Activated naive CD4-positive, alpha-beta T cell treated with anti-CD3 and anti-CD28 coated beads, Interleukin-2, amount 50 U/mL, for 24 hours (primary cell): ENCODE measurements at regions not wholly inside any gene's neighbourhood (a gene's known extent, or its start where the extent isn't known, plus 50 kb on each side); places are given as distances from the start of the nearest gene placed in this dataset.
"Not testable (repeated sequence)": the region's sequence is repeated elsewhere in the genome, so short reads cannot be mapped to it uniquely, and the experiment has no call there.

Experiments
- H3K27ac Mint-ChIP-seq: one replicate; pipeline ENCODE4 v1.8.0; 2021; ENCODE audit warnings: mild to moderate bottlenecking, mixed read lengths
- H3K27me3 Mint-ChIP-seq: one replicate; pipeline ENCODE4 v1.8.0; 2021; ENCODE audit warnings: mixed read lengths
- H3K36me3 Mint-ChIP-seq: one replicate; pipeline ENCODE4 v1.8.0; 2021; ENCODE audit warnings: mixed read lengths
- H3K4me1 Mint-ChIP-seq: one replicate; pipeline ENCODE4 v1.8.0; 2021; ENCODE audit warnings: mixed read lengths
- H3K4me3 Mint-ChIP-seq: one replicate; pipeline ENCODE4 v1.8.0; 2021; ENCODE audit warnings: mild to moderate bottlenecking, mixed read lengths
- H3K9me3 Mint-ChIP-seq: one replicate; pipeline ENCODE4 v1.8.0; 2021; ENCODE audit warnings: mixed read lengths

DNA sequence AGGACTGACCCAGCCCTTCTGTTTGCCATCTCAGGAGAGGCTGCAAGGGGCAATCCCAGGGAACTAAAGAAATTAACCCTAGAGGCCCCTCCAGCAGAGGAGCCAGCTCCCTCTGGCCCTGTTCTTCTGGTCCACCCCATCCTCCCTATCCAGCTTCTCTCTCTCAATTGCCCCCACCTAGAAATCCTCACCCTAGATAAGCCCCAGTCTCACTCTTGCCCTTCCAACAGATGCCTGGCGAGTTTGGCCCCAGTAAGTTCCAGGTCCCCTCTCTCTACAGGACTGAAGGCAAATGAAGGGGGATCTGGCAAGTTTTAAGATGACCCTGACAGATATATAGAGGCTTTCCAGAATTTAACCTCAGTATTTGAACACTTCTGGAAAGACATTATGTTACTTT, 134.0 kb downstream of the THBS2 start:
- no peak overlapping the region for H3K4me3 Mint-ChIP-seq
- no peaks in the 10 kb centered on the region for H3K36me3 Mint-ChIP-seq
- H3K27ac Mint-ChIP-seq: no peak overlapping the region
- H3K9me3 Mint-ChIP-seq: no peaks in the 10 kb centered on the region
- peaks cover 1% of the 10 kb centered on the region for H3K27me3 Mint-ChIP-seq
- H3K4me1 Mint-ChIP-seq: no peaks in the 10 kb centered on the region

- Mint-ChIP-seq H3K4me1 (no peaks in the 10 kb centered on the region), H3K36me3 (no peaks in the 10 kb centered on the region), H3K27me3 (peaks cover 1% of the 10 kb centered on the region), H3K4me3 (no peak overlapping the region), H3K9me3 (no peaks in the 10 kb centered on the region), H3K27ac (no peak overlapping the region)
Measured at GRCh38 chr6:169118346-169118830, 135.3 kb downstream of the THBS2 start.

DNA sequence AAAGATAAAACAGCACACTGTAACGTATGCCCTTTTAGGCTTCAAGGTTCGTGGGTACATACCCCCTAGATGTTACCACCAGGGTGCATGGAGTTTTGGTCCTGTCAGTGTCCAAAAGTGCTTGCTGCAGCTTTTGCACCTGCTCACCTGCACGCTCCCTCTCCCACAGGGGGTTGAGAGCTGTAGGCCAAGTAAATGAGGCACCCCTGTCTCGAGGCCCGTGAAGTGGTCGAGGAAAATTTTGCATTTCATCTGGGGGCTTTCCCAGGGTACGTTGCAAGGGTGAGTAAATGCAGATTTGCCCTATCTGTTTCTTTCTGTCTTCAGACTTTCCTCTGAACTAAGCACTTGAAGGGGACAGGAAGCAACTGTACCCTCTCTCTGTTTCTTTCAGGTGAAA, 136.0 kb downstream of the THBS2 start:
- peaks cover 1% of the 10 kb centered on the region for H3K27me3 Mint-ChIP-seq
- H3K36me3 Mint-ChIP-seq: no peaks in the 10 kb centered on the region
- no peak overlapping the region for H3K4me3 Mint-ChIP-seq
- H3K27ac Mint-ChIP-seq: no peak overlapping the region
- H3K9me3 Mint-ChIP-seq: no peaks in the 10 kb centered on the region
- no peaks in the 10 kb centered on the region for H3K4me1 Mint-ChIP-seq

DNA sequence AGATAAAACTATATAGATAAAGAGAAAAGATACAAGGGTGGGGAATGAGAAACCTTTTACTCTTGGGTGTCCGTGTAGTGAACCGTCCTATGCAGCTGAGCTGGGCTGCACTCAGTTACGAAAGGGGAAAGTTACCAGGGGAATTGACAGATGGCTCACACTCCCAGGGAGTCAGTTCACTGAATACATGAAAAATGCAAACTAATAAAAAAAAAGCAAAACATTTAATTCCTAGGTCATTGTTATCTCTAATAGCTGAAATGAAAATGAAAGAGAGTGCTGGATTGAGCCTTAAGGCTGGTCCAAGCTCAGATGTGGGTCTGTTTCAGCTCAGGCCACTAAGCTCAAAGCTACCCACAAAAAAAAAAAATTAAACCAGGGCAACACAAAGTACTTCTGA, 138.0 kb downstream of the THBS2 start:
- H3K27me3 Mint-ChIP-seq: peaks cover 4% of the 10 kb centered on the region

GRCh38 chr6:169114632-169115031, 139.0 kb downstream of the THBS2 start:
- not testable (repeated sequence) for H3K27ac Mint-ChIP-seq, H3K4me1 Mint-ChIP-seq, H3K36me3 Mint-ChIP-seq, H3K9me3 Mint-ChIP-seq, H3K4me3 Mint-ChIP-seq, H3K27me3 Mint-ChIP-seq

More for the DNA sequence above, 138.0 kb downstream of the THBS2 start:
- Mint-ChIP-seq H3K4me1 (no peaks in the 10 kb centered on the region), H3K36me3 (no peaks in the 10 kb centered on the region), H3K27ac (no peak overlapping the region), H3K4me3 (no peak overlapping the region), H3K9me3 (no peaks in the 10 kb centered on the region)

DNA sequence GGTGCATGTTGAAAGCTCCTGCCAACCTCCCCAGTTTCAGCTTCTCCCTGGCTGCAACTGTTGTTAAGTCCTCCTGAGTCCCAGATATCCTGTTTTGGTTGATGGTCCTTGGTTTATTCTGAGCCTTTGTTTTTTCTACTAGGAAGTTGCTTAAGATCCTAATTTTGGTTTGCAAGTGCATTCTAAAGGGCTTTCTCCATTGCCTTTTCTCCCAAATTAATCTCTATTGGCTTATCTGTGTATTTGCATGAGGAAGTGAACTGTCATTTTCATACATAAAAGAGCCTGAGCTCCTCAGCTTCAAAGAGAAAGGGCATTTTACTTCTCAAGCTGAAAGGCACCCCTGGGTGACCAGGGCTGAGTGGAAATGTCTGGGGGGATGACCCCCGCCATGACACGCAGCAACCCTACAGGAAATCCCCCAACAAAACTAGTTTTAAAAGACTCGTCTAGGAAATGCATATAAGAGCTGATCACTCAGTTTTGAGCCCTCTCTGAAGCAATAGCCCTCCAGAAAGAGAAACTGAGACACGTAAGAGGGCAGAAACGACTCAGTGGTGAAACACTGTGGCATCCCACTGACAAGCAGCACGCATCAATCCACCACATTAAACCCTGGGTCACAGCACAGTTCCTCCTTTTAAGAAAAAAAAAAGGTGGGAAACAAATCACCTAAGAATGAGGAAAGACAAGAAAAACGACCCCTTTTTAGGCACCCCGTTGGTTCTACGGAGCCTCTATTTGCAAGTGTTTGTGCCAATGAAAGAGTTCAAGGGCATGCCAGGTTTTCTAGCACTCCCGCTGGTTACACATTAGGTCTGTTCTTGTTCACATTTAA, 140.9 kb downstream of the THBS2 start:
- no peaks in the 10 kb centered on the region for H3K9me3 Mint-ChIP-seq
- H3K27me3 Mint-ChIP-seq: peaks cover 7% of the 10 kb centered on the region
- H3K27ac Mint-ChIP-seq: no peak overlapping the region
- no peaks in the 10 kb centered on the region for H3K36me3 Mint-ChIP-seq
- H3K4me3 Mint-ChIP-seq: no peak overlapping the region
- H3K4me1 Mint-ChIP-seq: no peaks in the 10 kb centered on the region

DNA sequence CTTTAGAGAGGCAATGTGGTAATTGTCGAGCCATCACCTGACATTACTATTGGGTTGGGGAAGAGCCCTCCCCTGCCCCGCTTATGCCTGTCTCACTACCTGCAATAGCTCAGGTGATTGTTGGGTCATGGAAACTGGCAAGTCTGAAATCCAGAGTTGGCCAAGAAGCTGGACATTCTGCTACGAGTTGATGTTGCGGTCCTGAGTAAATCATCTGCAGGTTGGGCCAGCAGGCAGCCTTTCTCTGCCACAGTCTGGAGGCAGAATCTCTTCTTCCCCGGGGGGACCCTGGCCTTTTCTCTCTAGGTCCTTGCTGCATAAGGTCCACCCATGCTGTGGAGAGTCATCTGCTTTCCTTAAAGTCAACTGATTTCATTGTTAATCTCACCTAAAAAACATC, 142.4 kb downstream of the THBS2 start:
- Mint-ChIP-seq H3K27me3 (peaks cover 7% of the 10 kb centered on the region), H3K27ac (no peak overlapping the region), H3K4me3 (no peak overlapping the region), H3K36me3 (no peaks in the 10 kb centered on the region), H3K9me3 (no peaks in the 10 kb centered on the region), H3K4me1 (no peaks in the 10 kb centered on the region)

DNA sequence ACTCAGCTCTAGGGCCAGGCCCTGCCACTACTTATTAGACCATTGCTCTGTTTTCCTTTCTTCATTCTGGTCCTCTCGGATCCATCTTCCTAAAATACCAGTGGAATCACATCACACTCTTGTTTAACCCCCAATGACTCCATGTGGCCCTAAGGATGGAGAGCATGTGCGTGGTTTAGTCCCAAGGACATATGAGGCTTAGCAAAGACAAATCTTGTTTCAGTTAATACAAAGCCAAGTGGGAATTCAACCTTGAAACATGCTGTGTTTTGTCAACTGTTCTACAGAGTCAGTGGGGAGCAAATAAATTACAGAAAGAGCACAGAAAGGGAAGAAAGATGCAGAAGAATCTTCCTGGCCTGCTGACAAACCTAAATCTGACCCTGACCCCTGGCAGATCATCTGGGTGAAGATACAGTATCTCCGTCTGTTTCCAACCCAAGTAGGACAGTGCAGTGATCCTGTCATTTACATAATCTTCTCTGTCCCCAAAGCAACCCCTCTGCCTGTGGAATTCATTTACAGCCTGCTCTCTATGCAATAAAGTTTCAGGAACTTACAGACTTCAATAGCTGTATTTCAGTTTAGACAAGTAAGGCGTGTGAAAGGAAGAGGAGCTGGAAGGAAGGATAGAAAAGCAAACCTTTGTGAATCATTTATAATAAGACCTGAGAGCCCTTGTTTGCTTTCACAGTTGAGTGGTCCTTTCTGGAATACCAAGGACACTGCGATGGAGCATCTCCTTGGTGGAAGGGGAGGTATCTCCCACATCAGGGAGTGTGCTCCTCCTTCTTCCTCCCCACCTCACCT, 144.0 kb downstream of the THBS2 start:
- no peak overlapping the region for H3K27ac Mint-ChIP-seq
- H3K4me3 Mint-ChIP-seq: no peak overlapping the region
- peaks cover 5% of the 10 kb centered on the region for H3K27me3 Mint-ChIP-seq
- H3K9me3 Mint-ChIP-seq: no peaks in the 10 kb centered on the region
- H3K36me3 Mint-ChIP-seq: no peaks in the 10 kb centered on the region
- H3K4me1 Mint-ChIP-seq: no peaks in the 10 kb centered on the region

GRCh38 chr6:169108753-169109152, 144.9 kb downstream of the THBS2 start:
- H3K36me3 Mint-ChIP-seq: no peaks in the 10 kb centered on the region
- no peak overlapping the region for H3K27ac Mint-ChIP-seq
- H3K27me3 Mint-ChIP-seq: peaks cover 5% of the 10 kb centered on the region
- no peaks in the 10 kb centered on the region for H3K9me3 Mint-ChIP-seq
- H3K4me1 Mint-ChIP-seq: no peaks in the 10 kb centered on the region
- no peak overlapping the region for H3K4me3 Mint-ChIP-seq

GRCh38 chr6:169106176-169106575, 147.5 kb downstream of the THBS2 start:
- Mint-ChIP-seq H3K4me3 (no peak overlapping the region), H3K4me1 (no peaks in the 10 kb centered on the region), H3K27ac (no peak overlapping the region), H3K27me3 (peaks cover 9% of the 10 kb centered on the region), H3K36me3 (no peaks in the 10 kb centered on the region), H3K9me3 (no peaks in the 10 kb centered on the region)

GRCh38 chr6:169101981-169102380, 151.7 kb downstream of the THBS2 start:
- Mint-ChIP-seq H3K4me1 (no peaks in the 10 kb centered on the region), H3K4me3 (no peak overlapping the region), H3K36me3 (no peaks in the 10 kb centered on the region), H3K27ac (no peak overlapping the region), H3K27me3 (peaks cover 14% of the 10 kb centered on the region), H3K9me3 (no peaks in the 10 kb centered on the region)

- no peaks in the 10 kb centered on the region for H3K36me3 Mint-ChIP-seq
- H3K27ac Mint-ChIP-seq: no peak overlapping the region
- H3K9me3 Mint-ChIP-seq: no peaks in the 10 kb centered on the region
- no peak overlapping the region for H3K4me3 Mint-ChIP-seq
- no peaks in the 10 kb centered on the region for H3K4me1 Mint-ChIP-seq
- peaks cover 14% of the 10 kb centered on the region for H3K27me3 Mint-ChIP-seq
Measured at GRCh38 chr6:169101036-169101805, 152.4 kb downstream of the THBS2 start.

- Mint-ChIP-seq H3K4me3 (no peak overlapping the region), H3K4me1 (no peaks in the 10 kb centered on the region), H3K9me3 (no peaks in the 10 kb centered on the region), H3K27me3 (peaks cover 16% of the 10 kb centered on the region), H3K27ac (no peak overlapping the region), H3K36me3 (no peaks in the 10 kb centered on the region)
Measured at GRCh38 chr6:169099411-169100202, 154.0 kb downstream of the THBS2 start.

DNA sequence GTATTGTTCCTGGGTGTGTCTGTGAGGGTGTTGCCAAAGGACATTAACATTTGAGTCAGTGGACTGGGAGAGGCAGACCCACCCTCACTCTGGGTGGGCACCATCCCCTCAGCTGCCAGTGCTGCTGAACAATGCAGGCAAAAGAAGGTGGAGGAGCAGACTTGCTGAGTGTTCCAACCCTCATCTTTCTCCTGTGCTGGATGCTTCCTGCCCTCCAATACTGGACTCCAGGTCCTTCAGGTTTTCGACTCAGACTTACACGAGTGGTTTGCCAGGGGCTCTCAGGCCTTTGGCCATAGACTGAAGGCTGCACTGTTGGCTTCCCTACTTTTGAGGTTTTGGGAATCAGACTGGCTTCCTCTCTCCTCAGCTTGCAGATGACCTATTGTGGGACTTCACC, 155.0 kb downstream of the THBS2 start:
- not testable (repeated sequence) for H3K36me3 Mint-ChIP-seq, H3K4me1 Mint-ChIP-seq, H3K9me3 Mint-ChIP-seq, H3K27ac Mint-ChIP-seq, H3K4me3 Mint-ChIP-seq
- H3K27me3 Mint-ChIP-seq: peaks cover 18% of the 10 kb centered on the region

DNA sequence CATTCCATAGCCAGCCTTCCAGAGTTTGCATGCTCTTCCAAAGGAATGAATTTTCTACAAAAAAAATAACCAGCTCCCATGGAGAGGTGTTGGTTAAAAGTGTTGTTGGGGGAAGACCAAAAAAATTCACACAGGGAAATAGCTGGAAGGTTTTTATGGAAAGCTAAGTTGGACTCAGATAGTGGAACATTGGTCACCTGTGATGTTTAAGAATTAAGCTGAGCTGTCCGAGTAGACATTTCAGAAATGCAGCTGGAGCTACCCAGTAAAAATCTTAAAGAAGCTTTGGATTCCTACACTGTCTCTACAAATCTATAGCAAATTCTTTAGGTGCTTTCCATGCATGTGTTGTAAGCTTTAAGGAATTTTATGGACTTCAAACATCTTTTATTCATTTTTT, 155.5 kb downstream of the THBS2 start:
- no peaks in the 10 kb centered on the region for H3K36me3 Mint-ChIP-seq
- H3K4me1 Mint-ChIP-seq: no peaks in the 10 kb centered on the region
- no peak overlapping the region for H3K4me3 Mint-ChIP-seq
- no peaks in the 10 kb centered on the region for H3K9me3 Mint-ChIP-seq
- no peak overlapping the region for H3K27ac Mint-ChIP-seq
- H3K27me3 Mint-ChIP-seq: peaks cover 18% of the 10 kb centered on the region
